ENCODE measurements at regions not wholly inside any gene's neighbourhood (a gene's known extent, or its start where the extent isn't known, plus 50 kb on each side); places are given as distances from the start of the nearest gene placed in this dataset.

GRCh38 chr20:17875106-17875980, 93.3 kb downstream of the SNX5 start (continued):
- TF ChIP-seq ZNF264 (CRISPR knock-in tag; IDR thresholded peaks at IDR 0.05), result peak; percentile 87; the same call in 1 of the 2 replicates
- no peak for TF ChIP-seq ZNF563 (CRISPR knock-in tag; IDR thresholded peaks at IDR 0.05)
- peak; percentile 54; the same call in 1 of the 2 replicates for TF ChIP-seq MAF1 (CRISPR knock-in tag; IDR thresholded peaks at IDR 0.05; ENCODE audit: borderline replicate concordance)
- TF ChIP-seq ZNF674 (CRISPR knock-in tag; IDR thresholded peaks at IDR 0.05; ENCODE audit: low read depth), result 0 out of 2 replicates have a peak, but pooled peaks have one; percentile 72
- peak; percentile 76 for TF ChIP-seq UBTF (CRISPR knock-in tag; IDR thresholded peaks at IDR 0.05)
- TF ChIP-seq KDM1A (CRISPR knock-in tag; IDR thresholded peaks at IDR 0.05), result peak; percentile 88
- peak; percentile 11; the same call in 1 of the 2 replicates for TF ChIP-seq ZNF317 (CRISPR knock-in tag; IDR thresholded peaks at IDR 0.05)
- no peak for TF ChIP-seq SETDB1 (CRISPR knock-in tag; IDR thresholded peaks at IDR 0.05; ENCODE audit: borderline replicate concordance)
- 0 out of 2 replicates have a peak, but pooled peaks have one; percentile 17 for TF ChIP-seq ZFP41 (CRISPR knock-in tag; IDR thresholded peaks at IDR 0.05; ENCODE audit: borderline replicate concordance)
- no peak for TF ChIP-seq PLSCR1 (CRISPR knock-in tag; IDR thresholded peaks at IDR 0.05; ENCODE audit: borderline replicate concordance)
- TF ChIP-seq ZNF121 (CRISPR knock-in tag; IDR thresholded peaks at IDR 0.05), result peak; percentile 84
- TF ChIP-seq RAD21 (CRISPR knock-in tag; IDR thresholded peaks at IDR 0.05), result peak; percentile 77
- 0 out of 2 replicates have a peak, but pooled peaks have one; percentile 84 for TF ChIP-seq ZNF512B (CRISPR knock-in tag; IDR thresholded peaks at IDR 0.05; ENCODE audit: borderline replicate concordance)
- TF ChIP-seq ZBTB10 (CRISPR knock-in tag; IDR thresholded peaks at IDR 0.05; ENCODE audit: borderline replicate concordance), result peak; percentile 81; the same call in 1 of the 2 replicates
- TF ChIP-seq ARHGAP35 (CRISPR knock-in tag; IDR thresholded peaks at IDR 0.05; ENCODE audit: borderline replicate concordance), result no peak; the same call in 1 of the 2 replicates
- TF ChIP-seq ZNF703 (CRISPR knock-in tag; IDR thresholded peaks at IDR 0.05; ENCODE audit: borderline replicate concordance), result no peak
- TF ChIP-seq THYN1 (CRISPR knock-in tag; IDR thresholded peaks at IDR 0.05; ENCODE audit: borderline replicate concordance, low read depth), result no peak
- no peak for TF ChIP-seq SMARCE1 (IDR thresholded peaks at IDR 0.05; ENCODE audit: borderline replicate concordance)
- 0 out of 2 replicates have a peak, but pooled peaks have one; percentile 39 for TF ChIP-seq ZNF230 (CRISPR knock-in tag; IDR thresholded peaks at IDR 0.05)

All from HepG2 (cell line).